ENCODE measurements at regions not wholly inside any gene's neighbourhood (a gene's known extent, or its start where the extent isn't known, plus 50 kb on each side); places are given as distances from the start of the nearest gene placed in this dataset.

- ATAC-seq (ENCODE audit: low FRiP score in 2 of 2): no peak
- Histone ChIP-seq H3K9me3 (no peaks in the 10 kb centered on the region), H3K4me3 (no peak overlapping the region), H3K27me3 (no peaks in the 10 kb centered on the region), H3K36me3 (no peaks in the 10 kb centered on the region), H3K27ac (no peak overlapping the region), H3K4me1 (peaks cover 0 to 3% (median 0%) of the 10 kb centered on the region in 4 donors)
- WGBS, 2 donors: 62 to 83% methylated on average over 3 of the region's 3 CpGs
- no peak for DNase-seq
- TF ChIP-seq POLR2AphosphoS5 (IDR thresholded peaks at IDR 0.05): no peak
- no peak for TF ChIP-seq CTCF (IDR thresholded peaks at IDR 0.05)
- no peak for TF ChIP-seq POLR2A (IDR thresholded peaks at IDR 0.05)
- TF ChIP-seq EP300 (IDR thresholded peaks at IDR 0.05): no peak
Measured at GRCh38 chr20:6302041-6302440, 179.2 kb upstream of the FERMT1 start.

GRCh38 chr20:6299456-6299855, 176.6 kb upstream of the FERMT1 start:
- Histone ChIP-seq H3K9me3 (no peaks in the 10 kb centered on the region), H3K27ac (no peak overlapping the region), H3K4me3 (no peak overlapping the region), H3K27me3 (no peaks in the 10 kb centered on the region), H3K4me1 (peaks cover 0 to 3% (median 0%) of the 10 kb centered on the region in 4 donors), H3K36me3 (no peaks in the 10 kb centered on the region)
- peak; percentile 42 to 61 for ATAC-seq (ENCODE audit: low FRiP score in 2 of 2)
- WGBS, 2 donors: 59 to 65% methylated on average over 2 of the region's 2 CpGs
- TF ChIP-seq POLR2A (IDR thresholded peaks at IDR 0.05) (no peak), POLR2AphosphoS5 (IDR thresholded peaks at IDR 0.05) (no peak), CTCF (IDR thresholded peaks at IDR 0.05) (no peak), EP300 (IDR thresholded peaks at IDR 0.05) (no peak)
- peak in 1 of 2 donors; percentile 36 for DNase-seq

- 74 to 79% methylated on average over 5 to 7 of the region's 7 CpGs for WGBS, 2 donors
Measured at GRCh38 chr20:6298049-6298448, 175.2 kb upstream of the FERMT1 start.

GRCh38 chr20:6295867-6296256, 173.0 kb upstream of the FERMT1 start:
- no peaks in the 10 kb centered on the region for H3K36me3 ChIP-seq
- no peaks in the 10 kb centered on the region for H3K9me3 ChIP-seq
- H3K4me3 ChIP-seq: no peak overlapping the region
- ATAC-seq (ENCODE audit: low FRiP score in 2 of 2) (no peak), DNase-seq (no peak)
- TF ChIP-seq POLR2AphosphoS5 (IDR thresholded peaks at IDR 0.05) (no peak), POLR2A (IDR thresholded peaks at IDR 0.05) (no peak), CTCF (IDR thresholded peaks at IDR 0.05) (no peak), EP300 (IDR thresholded peaks at IDR 0.05) (no peak)
- no peaks in the 10 kb centered on the region for H3K27me3 ChIP-seq
- H3K27ac ChIP-seq: no peak overlapping the region
- H3K4me1 ChIP-seq: peaks cover 0 to 3% (median 0%) of the 10 kb centered on the region in 4 donors

More at GRCh38 chr20:6298049-6298448, 175.2 kb upstream of the FERMT1 start:
- no peaks in the 10 kb centered on the region for H3K27me3 ChIP-seq
- H3K4me3 ChIP-seq: no peak overlapping the region
- ATAC-seq (ENCODE audit: low FRiP score in 2 of 2) (no peak), DNase-seq (no peak)
- no peaks in the 10 kb centered on the region for H3K9me3 ChIP-seq
- H3K4me1 ChIP-seq: peaks cover 0 to 3% (median 0%) of the 10 kb centered on the region in 4 donors
- no peak for TF ChIP-seq POLR2A (IDR thresholded peaks at IDR 0.05)
- no peak for TF ChIP-seq CTCF (IDR thresholded peaks at IDR 0.05)
- TF ChIP-seq EP300 (IDR thresholded peaks at IDR 0.05): no peak
- no peak for TF ChIP-seq POLR2AphosphoS5 (IDR thresholded peaks at IDR 0.05)
- H3K27ac ChIP-seq: no peak overlapping the region
- no peaks in the 10 kb centered on the region for H3K36me3 ChIP-seq

GRCh38 chr20:6295127-6295866, 172.5 kb upstream of the FERMT1 start:
- H3K27me3 ChIP-seq: no peaks in the 10 kb centered on the region
- H3K4me1 ChIP-seq: peaks cover 0 to 3% (median 0%) of the 10 kb centered on the region in 4 donors
- no peak for DNase-seq
- whole genome bisulfite sequencing, 2 donors: 65 to 70% methylated on average over 5 of the region's 5 CpGs
- H3K36me3 ChIP-seq: no peaks in the 10 kb centered on the region
- H3K9me3 ChIP-seq: no peaks in the 10 kb centered on the region
- TF ChIP-seq POLR2AphosphoS5 (IDR thresholded peaks at IDR 0.05): no peak
- no peak for ATAC-seq (ENCODE audit: low FRiP score in 2 of 2)
- no peak overlapping the region for H3K4me3 ChIP-seq
- no peak overlapping the region for H3K27ac ChIP-seq

Data from upper lobe of left lung (tissue), 6 donors.